GM23248 (cell line): ENCODE measurements at regions not wholly inside any gene's neighbourhood (a gene's known extent, or its start where the extent isn't known, plus 50 kb on each side); places are given as distances from the start of the nearest gene placed in this dataset.

ENCODE experiments used
- DNase-seq: peaks from one replicate; pipeline ENCODE4 v3.0.0-alpha.2; 2015
- H2AFZ ChIP-seq: fragments of 200-600 bp; sonication (generic); 2 replicates; pipeline ENCODE4 v1.6.1; 2016; ENCODE audit warnings: antibody characterized with exemption
- H3F3A ChIP-seq: fragments of 200-600 bp; sonication (generic); 2 replicates; pipeline ENCODE4 v1.6.1; 2016; ENCODE audit warnings: mild to moderate bottlenecking, antibody characterized with exemption, mixed run types; ENCODE audit not compliant: insufficient read depth
- H3K27ac ChIP-seq: fragments of 200-600 bp; sonication (generic); 2 replicates; pipeline ENCODE4 v1.5.1; 2016; ENCODE audit warnings: mild to moderate bottlenecking
- H3K27me3 ChIP-seq: fragments of 200-600 bp; sonication (generic); replicated peaks from 2 replicates; pipeline ENCODE4 v1.6.1; 2016; ENCODE audit warnings: mild to moderate bottlenecking; ENCODE audit not compliant: insufficient read depth
- H3K36me3 ChIP-seq: fragments of 200-600 bp; sonication (generic); 2 replicates; pipeline ENCODE4 v1.6.1; 2016; ENCODE audit warnings: low read depth, mild to moderate bottlenecking
- H3K4me1 ChIP-seq: fragments of 200-600 bp; sonication (generic); 2 replicates; pipeline ENCODE4 v1.6.1; 2016; ENCODE audit warnings: mild to moderate bottlenecking; ENCODE audit not compliant: insufficient read depth
- H3K4me2 ChIP-seq: fragments of 200-600 bp; sonication (generic); one replicate; pipeline ENCODE4 v1.6.1; 2016; ENCODE audit warnings: mild to moderate bottlenecking; ENCODE audit not compliant: unreplicated experiment
- H3K4me3 ChIP-seq: fragments of 200-600 bp; sonication (generic); 2 replicates; pipeline ENCODE4 v1.5.1; 2016; ENCODE audit warnings: mild to moderate bottlenecking
- H3K79me2 ChIP-seq: fragments of 200-600 bp; sonication (generic); 2 replicates; pipeline ENCODE4 v1.6.1; 2016; ENCODE audit warnings: mild to moderate bottlenecking; ENCODE audit not compliant: insufficient read depth
- H3K9ac ChIP-seq: fragments of 200-600 bp; sonication (generic); 2 replicates; pipeline ENCODE4 v1.6.1; 2016; ENCODE audit warnings: mild to moderate bottlenecking
- H3K9me2 ChIP-seq: fragments of 200-600 bp; sonication (generic); 2 replicates; pipeline ENCODE4 v1.6.1; 2016; ENCODE audit warnings: mixed run types, mild to moderate bottlenecking, moderate library complexity; ENCODE audit not compliant: insufficient read depth
- H3K9me3 ChIP-seq: fragments of 200-600 bp; sonication (generic); one replicate; pipeline ENCODE4 v1.6.1; 2017; ENCODE audit warnings: low read depth
- H4K20me1 ChIP-seq: fragments of 200-600 bp; sonication (generic); 2 replicates; pipeline ENCODE4 v1.6.0; 2016; ENCODE audit not compliant: insufficient read depth
- EZH2 ChIP-seq: fragments of 200-600 bp; sonication (generic); IDR thresholded peaks from 2 replicates; pipeline ENCODE4 v1.6.1; 2018; ENCODE audit warnings: antibody characterized with exemption, mild to moderate bottlenecking; ENCODE audit not compliant: insufficient read depth, poor library complexity, severe bottlenecking
- EZH2phosphoT487 ChIP-seq: fragments of 200-600 bp; sonication (generic); IDR thresholded peaks from 2 replicates; pipeline ENCODE4 v1.6.1; 2018; ENCODE audit warnings: antibody characterized with exemption, moderate library complexity, mild to moderate bottlenecking, low read depth; ENCODE audit not compliant: insufficient read depth
- WGBS, 2 experiments: methylation state at CpG; one replicate each; pipeline ENCODE4 v1.1.6; 2015 to 2017; ENCODE audit warnings: low lambda C conversion rate in 2 of 2, low coverage in 1 of 2; ENCODE audit errors: missing lambda C conversion rate in 2 of 2; 5-methylcytosine and 5-hydroxymethylcytosine counted together
- in situ Hi-C: fragments of 300-500 bp; cut with MboI; formaldehyde crosslinking; loops from 2 replicates; pipeline ENCODE4 v1.15.0; 2020

GRCh38 chr16:8262299-8262698 lies 328.0 kb downstream of the TMEM114 start:
- Histone ChIP-seq H3K79me2 (no peaks in the 10 kb centered on the region), H3K9me2 (no peaks in the 10 kb centered on the region), H3F3A (no peaks in the 10 kb centered on the region), H3K4me1 (no peaks in the 10 kb centered on the region), H3K4me2 (no peak overlapping the region), H3K9me3 (no peaks in the 10 kb centered on the region), H3K36me3 (no peaks in the 10 kb centered on the region), H4K20me1 (no peaks in the 10 kb centered on the region), H3K27me3 (no peaks in the 10 kb centered on the region), H3K9ac (no peak overlapping the region), H3K4me3 (no peak overlapping the region), H3K27ac (no peak overlapping the region), H2AFZ (no peak overlapping the region)
- whole genome bisulfite sequencing, 2 experiments = 15 to 16% methylated on average over 4 of the region's 4 CpGs
- in situ Hi-C loops = no loop called here
- TF ChIP-seq EZH2 (no peak), EZH2phosphoT487 (no peak)
- no peak for DNase-seq

- H3K36me3 ChIP-seq = no peaks in the 10 kb centered on the region
- H3K27me3 ChIP-seq = no peaks in the 10 kb centered on the region
- DNase-seq = no peak
- in situ Hi-C loops = no loop called here
- no peaks in the 10 kb centered on the region for H4K20me1 ChIP-seq
- no peak overlapping the region for H3K27ac ChIP-seq
- H3K9me2 ChIP-seq = no peaks in the 10 kb centered on the region
- no peaks in the 10 kb centered on the region for H3K9me3 ChIP-seq
- no peak overlapping the region for H2AFZ ChIP-seq
- no peak for TF ChIP-seq EZH2phosphoT487
- TF ChIP-seq EZH2 = no peak
- no peaks in the 10 kb centered on the region for H3K4me1 ChIP-seq
- H3K9ac ChIP-seq = no peak overlapping the region
- no peaks in the 10 kb centered on the region for H3K79me2 ChIP-seq
- H3K4me2 ChIP-seq = no peak overlapping the region
- 8 to 20% methylated on average over 3 of the region's 3 CpGs for WGBS, 2 experiments
- no peaks in the 10 kb centered on the region for H3F3A ChIP-seq
- no peak overlapping the region for H3K4me3 ChIP-seq
Measured at GRCh38 chr16:8260140-8260539, 330.2 kb downstream of the TMEM114 start.

- H3F3A ChIP-seq = no peaks in the 10 kb centered on the region
- no peaks in the 10 kb centered on the region for H3K9me2 ChIP-seq
- no peak overlapping the region for H3K4me2 ChIP-seq
- 35 to 36% methylated on average over 7 of the region's 7 CpGs for WGBS, 2 experiments
- H4K20me1 ChIP-seq = no peaks in the 10 kb centered on the region
- no peak for DNase-seq
- in situ Hi-C loops = no loop called here
- H3K4me3 ChIP-seq = no peak overlapping the region
- no peak overlapping the region for H3K27ac ChIP-seq
- no peaks in the 10 kb centered on the region for H3K4me1 ChIP-seq
- no peak overlapping the region for H2AFZ ChIP-seq
- TF ChIP-seq EZH2 = no peak
- no peak for TF ChIP-seq EZH2phosphoT487
- no peaks in the 10 kb centered on the region for H3K9me3 ChIP-seq
- H3K36me3 ChIP-seq = no peaks in the 10 kb centered on the region
- H3K27me3 ChIP-seq = no peaks in the 10 kb centered on the region
- no peak overlapping the region for H3K9ac ChIP-seq
- H3K79me2 ChIP-seq = no peaks in the 10 kb centered on the region
Measured at GRCh38 chr16:8258523-8258922, 331.8 kb downstream of the TMEM114 start.

- no peak for DNase-seq
- Histone ChIP-seq H3K27ac (no peak overlapping the region), H3K9ac (no peak overlapping the region), H3K4me1 (no peaks in the 10 kb centered on the region), H3K9me3 (no peaks in the 10 kb centered on the region), H4K20me1 (no peaks in the 10 kb centered on the region), H3K27me3 (no peaks in the 10 kb centered on the region), H2AFZ (no peak overlapping the region), H3K4me3 (no peak overlapping the region), H3K36me3 (no peaks in the 10 kb centered on the region), H3K79me2 (no peaks in the 10 kb centered on the region), H3K9me2 (no peaks in the 10 kb centered on the region), H3F3A (no peaks in the 10 kb centered on the region), H3K4me2 (no peak overlapping the region)
- TF ChIP-seq EZH2phosphoT487 (no peak), EZH2 (no peak)
- in situ Hi-C loops = no loop called here
- 50 to 54% methylated on average over 3 of the region's 3 CpGs for WGBS, 2 experiments
Measured at GRCh38 chr16:8257561-8257960, 332.8 kb downstream of the TMEM114 start.

- 52 to 58% methylated on average over 4 of the region's 4 CpGs for WGBS, 2 experiments
Measured at GRCh38 chr16:8254405-8254804, 335.9 kb downstream of the TMEM114 start.

More at GRCh38 chr16:8254405-8254804, 335.9 kb downstream of the TMEM114 start:
- Histone ChIP-seq H3K9me3 (no peaks in the 10 kb centered on the region), H3K27me3 (no peaks in the 10 kb centered on the region), H3K4me1 (no peaks in the 10 kb centered on the region), H3K9me2 (no peaks in the 10 kb centered on the region), H3K9ac (no peak overlapping the region), H4K20me1 (no peaks in the 10 kb centered on the region), H3K4me2 (no peak overlapping the region), H3F3A (no peaks in the 10 kb centered on the region), H3K27ac (no peak overlapping the region), H2AFZ (no peak overlapping the region), H3K79me2 (no peaks in the 10 kb centered on the region), H3K36me3 (no peaks in the 10 kb centered on the region), H3K4me3 (no peak overlapping the region)
- DNase-seq = no peak
- in situ Hi-C loops = no loop called here
- TF ChIP-seq EZH2phosphoT487 (no peak), EZH2 (no peak)
